RWPE1 (cell line): ENCODE measurements at regions not wholly inside any gene's neighbourhood (a gene's known extent, or its start where the extent isn't known, plus 50 kb on each side); places are given as distances from the start of the nearest gene placed in this dataset.

Experiments used
- CTCF ChIA-PET: fragments of 350-600 bp; sonication (Branson Sonifier 250); formaldehyde crosslinking; extraction: SDS; loops from one replicate; lab custom pipeline; 2021; lab: Yijun Ruan, JAX
- POLR2A ChIA-PET: fragments of 400-600 bp; formaldehyde crosslinking; extraction: SDS; loops from one replicate; lab custom pipeline; 2020; ENCODE audit warnings: antibody characterized with exemption; ENCODE audit not compliant: low non-redundant PET; lab: Yijun Ruan, JAX
- DNase-seq: peaks from one replicate; pipeline ENCODE4 v3.0.0; 2012; ENCODE audit warnings: low spot score
- H3K27ac ChIP-seq: fragments of 450-650 bp; 2 replicates; pipeline ENCODE4 v1.5.1; 2017
- TF ChIP-seq, protein P1 (sequence below): fragments of 450-650 bp; conservative IDR thresholded peaks from 2 replicates; pipeline ENCODE4 v1.5.1; 2017; ENCODE audit warnings: low read depth, mild to moderate bottlenecking

DNA sequence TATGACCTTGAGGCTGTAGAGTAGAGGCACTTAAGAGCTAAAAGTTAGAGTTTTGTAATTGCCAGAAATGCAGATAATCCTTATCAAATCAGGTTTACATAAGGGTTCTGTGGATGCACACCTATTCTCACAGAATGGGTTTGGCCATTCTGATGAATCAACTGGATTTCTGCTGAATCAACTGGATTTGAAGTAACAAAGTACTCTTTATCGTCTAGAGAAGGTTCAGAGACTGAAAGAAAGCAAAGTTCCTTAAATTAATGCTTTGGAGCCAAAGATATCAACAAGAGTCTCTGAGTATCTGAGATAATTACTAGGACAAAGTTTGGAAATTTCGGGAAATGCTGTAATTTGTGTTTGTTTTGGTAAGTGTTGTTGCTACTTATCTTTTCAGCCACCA is 669.6 kb upstream of the ZNF608 start:
- TF ChIP-seq, protein P1, sequence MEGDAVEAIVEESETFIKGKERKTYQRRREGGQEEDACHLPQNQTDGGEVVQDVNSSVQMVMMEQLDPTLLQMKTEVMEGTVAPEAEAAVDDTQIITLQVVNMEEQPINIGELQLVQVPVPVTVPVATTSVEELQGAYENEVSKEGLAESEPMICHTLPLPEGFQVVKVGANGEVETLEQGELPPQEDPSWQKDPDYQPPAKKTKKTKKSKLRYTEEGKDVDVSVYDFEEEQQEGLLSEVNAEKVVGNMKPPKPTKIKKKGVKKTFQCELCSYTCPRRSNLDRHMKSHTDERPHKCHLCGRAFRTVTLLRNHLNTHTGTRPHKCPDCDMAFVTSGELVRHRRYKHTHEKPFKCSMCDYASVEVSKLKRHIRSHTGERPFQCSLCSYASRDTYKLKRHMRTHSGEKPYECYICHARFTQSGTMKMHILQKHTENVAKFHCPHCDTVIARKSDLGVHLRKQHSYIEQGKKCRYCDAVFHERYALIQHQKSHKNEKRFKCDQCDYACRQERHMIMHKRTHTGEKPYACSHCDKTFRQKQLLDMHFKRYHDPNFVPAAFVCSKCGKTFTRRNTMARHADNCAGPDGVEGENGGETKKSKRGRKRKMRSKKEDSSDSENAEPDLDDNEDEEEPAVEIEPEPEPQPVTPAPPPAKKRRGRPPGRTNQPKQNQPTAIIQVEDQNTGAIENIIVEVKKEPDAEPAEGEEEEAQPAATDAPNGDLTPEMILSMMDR: no peak
- ChIA-PET CTCF (no interaction called here), POLR2A (no interaction called here)
- no peak for DNase-seq
- no peak overlapping the region for H3K27ac ChIP-seq

DNA sequence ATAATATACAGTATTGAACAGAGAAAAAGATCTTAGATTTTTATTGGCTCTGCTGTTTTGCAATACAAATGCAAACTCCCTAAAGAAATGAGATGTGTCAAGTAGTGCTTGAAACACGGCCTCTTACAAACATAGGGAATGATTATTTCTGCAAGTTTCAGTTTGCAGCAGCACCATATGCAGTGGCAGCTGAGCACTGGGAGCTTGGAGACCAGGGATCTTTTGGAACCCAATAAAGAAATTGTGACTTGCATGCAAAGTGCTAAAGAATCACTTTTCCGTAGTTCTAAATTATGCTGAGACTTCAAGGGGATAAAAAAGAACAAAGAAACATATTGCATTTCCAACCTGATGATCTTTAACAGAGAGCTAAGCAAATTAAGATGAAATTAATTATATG is 674.6 kb upstream of the ZNF608 start:
- POLR2A ChIA-PET: no interaction called here
- no peak for DNase-seq
- no peak overlapping the region for H3K27ac ChIP-seq
- TF ChIP-seq, protein P1: no peak
- CTCF ChIA-PET: no interaction called here

DNA sequence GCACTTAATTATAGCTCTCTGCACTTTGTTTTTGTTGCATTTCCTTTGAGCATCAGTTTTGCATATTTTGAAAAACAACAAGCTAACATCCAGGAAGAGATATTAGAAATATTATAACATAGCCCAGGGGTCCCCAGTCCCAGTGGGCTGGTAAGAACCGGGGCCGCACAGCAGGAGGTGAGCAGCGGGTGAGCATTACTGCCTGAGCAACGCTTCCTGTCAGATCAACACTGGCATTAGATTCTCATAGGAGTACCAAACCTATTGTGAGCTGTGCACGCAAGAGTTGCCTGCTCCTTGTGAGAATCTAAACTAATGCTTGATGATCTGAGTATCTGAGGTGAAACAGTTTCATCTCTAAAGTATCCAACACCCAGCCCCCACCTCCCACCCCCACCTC is 675.9 kb upstream of the ZNF608 start:
- ChIA-PET POLR2A (no interaction called here), CTCF (no interaction called here)
- TF ChIP-seq, protein P1: no peak
- no peak for DNase-seq
- no peak overlapping the region for H3K27ac ChIP-seq

DNA sequence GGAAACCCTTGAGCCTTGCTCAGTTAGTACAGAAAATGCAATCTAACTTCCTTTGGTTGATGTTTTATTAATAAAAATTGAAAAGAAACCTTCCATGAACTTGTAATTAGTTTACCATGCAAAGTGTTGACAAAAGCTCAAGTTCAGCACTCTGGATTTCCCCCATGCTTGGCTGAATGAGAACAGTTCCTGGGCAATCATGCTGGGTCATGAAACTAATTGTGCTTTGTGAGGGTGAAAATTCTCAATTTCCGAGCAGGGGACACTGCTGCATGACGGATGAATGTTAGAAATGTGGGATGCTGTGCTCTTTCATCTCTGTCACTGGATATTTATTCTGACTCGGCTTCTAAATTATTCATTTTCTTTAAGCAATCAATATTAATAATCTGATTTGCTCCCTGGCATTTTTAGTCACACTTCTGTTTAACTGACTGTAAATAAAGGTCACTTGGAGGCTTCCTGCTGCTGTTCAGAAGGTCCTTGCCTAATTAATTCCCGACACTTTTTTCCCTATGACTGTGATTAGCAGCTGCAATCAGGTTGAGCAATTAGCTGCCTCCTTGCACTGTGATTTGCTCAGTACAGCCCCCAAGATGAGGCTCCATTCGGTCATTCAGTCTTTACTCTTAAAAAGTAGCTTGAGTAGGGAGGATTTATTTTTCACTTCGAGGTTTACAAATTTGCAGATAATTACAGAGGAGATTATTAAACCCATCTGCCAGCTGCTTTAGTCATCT is 678.1 kb upstream of the ZNF608 start:
- H3K27ac ChIP-seq: no peak overlapping the region
- ChIA-PET CTCF (no interaction called here), POLR2A (no interaction called here)
- TF ChIP-seq, protein P1: no peak
- DNase-seq: no peak

DNA sequence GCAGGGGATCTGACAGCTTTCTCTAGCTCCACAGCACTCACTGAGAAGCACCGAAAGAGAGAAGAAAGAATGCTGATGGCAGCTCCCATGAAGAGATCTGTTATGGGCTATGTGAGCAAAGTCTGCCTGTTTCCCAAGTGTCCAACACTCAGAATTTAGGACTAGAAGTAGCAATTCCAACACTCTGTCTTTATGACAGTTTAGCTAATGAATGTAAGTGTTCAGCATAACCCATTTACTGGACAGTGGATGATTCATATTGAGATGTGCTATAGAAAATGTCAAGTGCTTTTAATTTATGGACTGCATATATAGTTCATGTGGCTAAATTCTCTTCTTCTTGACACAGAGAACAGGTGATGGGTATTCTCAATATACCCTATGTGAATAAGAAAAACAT is 683.1 kb upstream of the ZNF608 start:
- ChIA-PET POLR2A (no interaction called here), CTCF (no interaction called here)
- no peak for DNase-seq
- TF ChIP-seq, protein P1: no peak
- H3K27ac ChIP-seq: no peak overlapping the region

DNA sequence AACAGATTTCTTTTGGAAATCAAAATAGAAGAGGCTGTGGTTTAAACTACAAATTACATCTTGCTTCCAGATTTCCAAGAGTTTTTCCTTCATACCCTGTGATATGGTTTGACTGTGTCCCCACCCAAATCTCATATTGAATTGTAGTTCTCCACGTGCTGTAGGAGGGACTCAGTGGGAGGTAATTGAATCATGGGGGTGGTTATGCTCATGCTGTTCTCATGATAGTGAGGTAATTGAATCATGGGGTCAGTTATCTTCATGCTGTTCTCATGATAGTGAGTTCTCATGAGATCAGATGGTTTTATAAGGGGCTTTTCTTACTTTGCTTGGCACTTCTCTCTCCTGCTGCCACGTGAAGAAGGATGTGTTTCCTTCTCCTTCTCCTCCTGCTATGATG is 687.0 kb upstream of the ZNF608 start:
- H3K27ac ChIP-seq: no peak overlapping the region
- TF ChIP-seq, protein P1: no peak
- no peak for DNase-seq
- ChIA-PET POLR2A (no interaction called here), CTCF (no interaction called here)
